Hepatic stellate cell (primary cell): ENCODE measurements at regions not wholly inside any gene's neighbourhood (a gene's known extent, or its start where the extent isn't known, plus 50 kb on each side); places are given as distances from the start of the nearest gene placed in this dataset.

ENCODE experiments used
- DNase-seq: peaks from one replicate; pipeline ENCODE4 v3.0.0; 2011; ENCODE audit warnings: low spot score

DNA sequence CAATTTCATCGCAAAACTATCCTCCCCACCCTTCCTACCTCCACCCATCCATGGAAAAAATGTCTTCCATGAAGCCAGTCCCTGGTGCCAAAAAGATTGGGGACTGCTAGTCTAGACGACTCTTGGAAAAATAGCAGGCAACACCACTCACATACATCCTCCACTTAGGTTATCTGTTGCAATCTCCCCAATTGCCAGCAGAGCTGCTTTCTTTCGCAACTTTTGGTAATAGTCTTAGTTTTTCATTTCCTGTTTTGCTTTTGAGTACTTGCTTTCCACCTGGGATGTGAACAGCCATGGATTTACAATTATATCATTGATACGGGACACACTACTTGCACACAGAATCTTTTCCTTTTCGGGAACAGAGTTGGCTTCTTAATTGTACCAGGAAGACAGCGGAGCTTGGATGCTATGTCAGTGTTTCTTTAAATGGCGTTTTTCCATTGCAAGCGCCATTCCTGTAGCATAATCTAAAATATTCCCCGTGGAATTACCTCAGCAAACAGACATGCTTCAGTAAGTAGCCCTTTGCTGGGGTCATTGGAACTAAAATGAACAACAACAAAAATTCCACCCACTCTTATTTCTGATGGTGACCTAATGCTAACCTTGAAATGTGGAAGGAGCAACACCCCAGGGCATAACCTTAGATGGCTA is 183.3 kb upstream of the ADGRL2 start:
- no peak for DNase-seq

DNA sequence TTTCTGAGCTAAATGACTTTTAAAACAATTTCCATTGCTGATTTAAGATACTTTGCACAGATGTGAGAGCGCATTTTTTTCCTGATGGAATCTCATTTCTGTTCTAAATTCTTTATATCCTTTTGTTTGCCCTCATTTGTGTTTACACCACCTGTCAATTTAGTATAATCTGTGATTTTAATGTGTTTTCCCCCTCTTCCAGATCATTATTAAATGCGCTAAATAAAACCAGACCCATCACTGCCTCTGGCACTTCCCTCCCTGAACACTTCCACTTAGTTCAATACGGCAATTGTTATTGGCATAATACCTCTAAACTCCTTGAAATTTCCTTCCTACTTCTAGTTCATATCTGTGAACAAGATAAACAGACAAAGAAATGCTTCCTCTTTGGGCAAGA is 186.9 kb upstream of the ADGRL2 start:
- DNase-seq: no peak

DNA sequence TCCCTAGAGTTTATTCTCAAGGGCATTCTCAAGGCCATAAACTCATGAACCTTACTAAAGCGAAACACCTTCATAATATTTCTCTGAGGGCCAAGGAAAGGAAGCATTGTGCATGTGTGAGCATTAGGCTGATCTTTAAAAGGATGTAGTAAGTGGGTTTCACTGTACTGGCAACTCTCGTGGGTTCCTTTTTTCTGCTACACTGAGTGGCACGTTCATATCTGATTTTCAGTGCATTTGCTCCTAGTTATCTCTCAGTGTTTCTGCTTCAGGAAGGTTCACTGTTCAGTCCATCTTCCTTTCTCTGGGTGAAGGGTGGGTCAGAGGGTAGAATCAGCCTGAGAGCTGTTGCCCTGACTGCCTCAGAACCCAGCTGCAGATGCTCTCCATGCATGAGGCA is 192.8 kb upstream of the ADGRL2 start:
- DNase-seq: no peak

DNA sequence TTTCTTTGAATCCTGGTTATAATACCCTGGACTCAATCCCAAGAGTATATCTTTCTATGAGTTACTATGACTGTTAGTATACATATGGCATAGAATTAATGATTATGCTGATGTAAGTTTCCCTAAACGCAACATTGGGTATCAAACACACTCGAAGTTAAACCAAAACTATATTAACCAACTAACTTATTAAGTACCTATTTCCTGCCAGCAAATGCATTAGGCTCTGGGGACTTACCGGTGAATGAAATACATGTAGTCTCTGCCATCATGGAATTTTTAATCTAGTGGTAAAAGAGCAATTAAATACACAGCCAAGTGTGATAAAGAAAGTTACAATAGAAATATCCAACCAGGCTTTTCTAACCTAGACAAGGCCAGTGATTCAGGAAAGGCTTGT is 193.6 kb upstream of the ADGRL2 start:
- no peak for DNase-seq

DNA sequence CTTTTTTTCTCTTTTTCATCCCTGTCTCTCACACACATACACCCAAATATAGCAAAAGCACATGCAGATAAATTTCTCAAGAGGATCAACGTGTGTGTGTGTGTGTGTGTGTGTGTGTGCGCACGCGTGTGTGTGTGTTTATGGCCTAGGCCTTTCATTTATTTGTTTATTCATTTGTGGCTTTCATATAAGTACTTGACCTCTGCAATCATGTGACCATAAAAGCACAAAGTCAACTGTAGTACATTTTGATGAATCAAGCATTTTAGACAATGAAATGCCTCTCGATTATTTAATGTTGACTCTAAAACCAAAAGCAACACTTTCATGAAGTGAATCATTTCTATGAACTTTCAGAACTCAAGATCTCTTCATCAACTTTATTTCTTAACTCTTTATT is 194.1 kb upstream of the ADGRL2 start:
- no peak for DNase-seq

DNA sequence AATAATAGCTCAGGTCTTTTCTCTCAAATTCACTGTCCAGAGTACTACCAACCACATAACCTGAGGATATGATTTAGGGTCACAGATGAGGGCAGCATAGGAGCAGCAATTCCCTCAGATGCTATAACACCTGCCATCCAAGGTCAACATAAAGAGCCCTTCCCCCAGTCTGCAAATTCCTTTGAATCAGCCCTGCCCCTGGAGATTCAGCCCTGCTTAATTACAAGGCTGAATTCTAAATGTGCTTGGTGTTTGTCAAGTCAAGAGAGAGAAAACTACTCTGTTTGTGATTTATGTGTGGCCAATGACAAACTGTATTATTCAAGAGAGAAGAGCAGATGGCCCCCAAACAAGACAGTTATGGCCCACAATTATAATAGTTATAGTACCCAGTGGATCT is 195.7 kb upstream of the ADGRL2 start:
- DNase-seq: no peak

DNA sequence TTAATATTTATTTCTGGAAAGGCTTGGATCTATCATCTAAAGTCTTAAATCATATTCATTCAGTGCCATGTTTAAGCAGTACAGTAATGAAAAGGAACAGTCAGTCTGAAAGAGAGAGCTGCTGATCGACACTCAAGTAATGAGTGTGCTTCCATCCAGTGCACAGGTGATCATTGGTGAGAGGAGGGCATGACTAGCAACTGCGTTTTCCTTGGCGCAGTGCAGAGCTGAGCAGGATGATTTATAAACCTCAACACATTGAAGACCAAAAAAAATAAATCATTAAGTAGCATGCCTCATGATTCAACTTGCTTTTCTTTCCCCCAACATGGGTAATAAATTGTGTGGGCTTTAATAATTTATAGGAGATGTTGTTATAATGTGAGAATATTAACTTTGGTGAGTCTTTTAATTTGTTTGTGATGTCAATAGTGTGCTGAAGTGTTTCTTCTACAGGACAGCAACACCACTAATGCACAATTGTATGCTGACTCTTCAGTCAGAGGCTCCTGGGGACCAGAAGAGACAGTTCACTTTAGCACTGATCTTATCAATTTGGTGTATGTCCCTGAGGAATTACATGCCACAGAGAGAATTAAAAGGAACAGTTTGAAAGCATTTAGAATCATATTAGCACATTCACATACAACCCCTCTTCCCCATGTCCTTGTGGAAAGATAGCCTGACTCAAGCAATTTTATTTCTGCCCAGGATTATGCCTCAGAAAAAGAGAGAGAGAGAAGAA is 199.7 kb upstream of the ADGRL2 start:
- DNase-seq: no peak

DNA sequence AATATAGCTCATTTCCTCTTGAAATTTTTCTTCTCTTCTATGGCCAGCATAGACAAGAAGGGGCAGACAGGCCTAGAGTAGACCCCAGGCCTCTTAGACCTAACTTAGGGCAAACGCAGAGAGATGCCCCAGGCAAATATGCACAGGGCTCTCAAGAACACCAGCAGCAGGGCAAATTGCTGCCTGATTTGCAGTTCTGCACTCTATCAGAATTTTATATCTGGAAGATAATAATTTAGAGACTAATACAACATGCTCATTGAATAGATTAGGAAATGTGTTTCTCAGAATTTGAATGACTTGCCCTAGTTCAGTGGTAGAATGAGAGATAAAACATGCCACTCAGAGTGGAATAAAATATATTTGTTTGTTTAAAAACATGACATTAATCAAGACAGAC is 200.4 kb upstream of the ADGRL2 start:
- no peak for DNase-seq

DNA sequence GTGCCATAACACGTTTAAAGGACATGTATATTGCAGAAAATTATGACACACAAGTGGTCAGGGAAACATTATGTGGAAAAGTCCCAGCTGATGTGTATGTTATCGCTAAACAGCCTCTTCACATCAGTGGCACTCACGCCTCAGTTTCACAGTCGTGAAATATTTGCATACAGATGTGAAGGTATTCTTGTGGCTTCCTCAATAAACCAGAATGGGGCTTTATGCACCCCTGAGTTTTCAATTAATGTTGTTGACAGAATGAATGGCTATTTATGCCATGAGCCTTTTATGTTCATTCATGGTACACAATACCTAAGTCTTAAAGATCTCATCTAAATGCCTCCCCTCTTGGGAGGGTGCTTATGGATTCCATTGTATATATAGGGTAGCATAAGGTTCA is 202.1 kb upstream of the ADGRL2 start:
- no peak for DNase-seq

DNA sequence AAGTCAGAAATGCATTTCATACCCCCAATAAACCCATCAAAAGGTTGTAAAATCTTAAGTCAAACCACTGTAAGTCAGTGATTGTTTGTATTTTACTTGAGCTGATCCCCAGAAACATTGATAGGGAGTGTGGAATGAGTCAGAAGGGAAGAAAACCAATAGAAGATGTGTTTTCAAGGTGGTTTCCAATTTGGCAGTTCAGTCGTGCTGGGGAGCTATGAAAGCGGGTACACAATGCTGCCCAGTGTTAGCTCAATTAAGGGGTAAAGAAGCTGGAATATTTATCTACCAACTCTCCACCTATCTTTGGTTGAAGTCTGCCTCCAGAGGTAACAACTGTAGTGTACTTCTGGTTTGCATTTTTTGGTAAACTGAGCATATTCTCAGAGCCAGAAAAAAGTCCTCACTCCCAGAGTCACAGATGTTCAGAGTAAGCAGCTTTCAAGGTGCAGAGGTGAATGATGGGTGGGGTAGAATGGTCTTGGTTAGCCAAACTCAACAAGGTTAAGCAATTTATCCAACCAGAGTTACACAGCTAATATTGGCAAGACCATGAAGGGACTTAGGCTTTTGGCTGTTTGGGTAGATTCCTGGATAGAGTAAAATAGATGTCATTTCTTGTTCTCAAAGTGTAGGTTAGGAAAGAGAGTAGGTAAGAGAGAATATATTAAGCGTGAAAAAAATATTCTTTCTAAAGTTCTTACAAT is 202.9 kb upstream of the ADGRL2 start:
- DNase-seq: no peak

DNA sequence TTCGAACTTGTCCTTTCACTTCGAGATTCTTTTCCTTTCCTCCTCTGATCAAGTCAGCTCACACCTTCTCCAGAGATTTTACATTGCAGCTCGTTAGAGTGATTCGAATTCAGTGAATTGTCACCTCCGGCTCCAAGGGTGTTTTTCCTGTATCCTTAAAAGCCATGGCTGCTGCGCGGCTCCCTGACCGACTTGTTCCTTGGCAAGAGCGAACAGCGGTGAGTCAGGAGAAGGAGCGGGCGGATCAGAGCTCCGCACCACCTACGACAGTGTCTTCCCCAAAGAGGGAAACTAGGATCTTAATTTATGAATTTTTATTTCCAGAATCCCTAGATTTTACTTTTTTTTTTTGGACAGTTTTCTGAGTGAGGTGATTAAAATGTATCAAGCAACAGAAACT is 204.4 kb upstream of the ADGRL2 start:
- DNase-seq: no peak

DNA sequence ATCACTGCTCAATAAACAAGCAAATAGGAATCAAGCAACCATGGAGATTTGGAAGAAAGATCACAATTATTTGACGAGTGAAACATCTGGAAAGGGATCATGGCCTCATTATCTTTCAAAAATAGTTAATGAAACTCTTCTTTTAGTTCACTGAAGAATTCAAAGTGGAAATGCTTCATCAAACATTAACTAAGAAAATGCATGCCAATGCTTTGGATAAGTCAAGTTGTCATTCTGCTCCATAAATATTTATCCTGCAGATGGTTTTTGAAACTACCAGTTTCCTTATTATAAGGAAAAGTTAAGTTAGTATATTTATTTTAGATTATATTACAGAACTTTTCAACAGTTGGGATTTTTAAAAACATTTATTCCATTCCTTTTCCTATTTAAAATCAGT is 206.5 kb upstream of the ADGRL2 start:
- no peak for DNase-seq

DNA sequence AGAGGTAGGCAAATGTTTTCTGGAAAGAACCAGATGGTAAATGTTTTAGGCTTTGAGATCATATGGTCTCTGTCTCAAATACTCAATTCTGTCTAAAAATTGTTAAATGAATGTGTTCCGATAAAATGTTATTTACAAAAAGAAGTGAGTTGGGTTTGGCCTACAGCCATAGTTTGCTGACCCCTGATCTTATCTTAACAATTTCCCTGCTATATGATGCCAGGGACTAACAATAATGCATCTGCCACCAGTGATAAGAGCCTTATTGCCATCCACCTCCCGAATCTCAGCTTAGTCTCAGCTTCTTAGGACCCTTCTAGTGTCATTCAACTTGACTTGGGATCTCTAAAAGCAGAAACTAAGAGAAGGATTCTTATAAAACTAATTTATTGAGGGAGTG is 208.5 kb upstream of the ADGRL2 start:
- no peak for DNase-seq

DNA sequence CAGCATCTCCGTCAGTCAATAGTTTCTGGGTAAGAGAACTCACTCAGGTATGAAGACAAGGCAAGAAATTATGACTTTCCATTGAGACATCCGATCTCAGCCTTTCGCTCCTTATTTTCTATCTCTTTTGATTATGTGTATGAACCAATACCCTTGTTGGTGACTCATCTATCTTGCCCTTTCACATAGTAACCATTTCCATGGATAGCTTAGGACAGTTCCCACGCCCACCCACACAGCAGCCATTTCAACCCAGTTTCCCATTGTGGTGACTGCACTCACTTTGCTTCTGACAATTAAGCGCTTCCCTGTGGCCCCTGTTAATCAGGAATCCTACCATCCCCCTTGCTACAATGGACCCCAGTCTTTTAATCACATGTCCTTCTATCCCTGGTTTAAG is 210.6 kb upstream of the ADGRL2 start:
- no peak for DNase-seq

DNA sequence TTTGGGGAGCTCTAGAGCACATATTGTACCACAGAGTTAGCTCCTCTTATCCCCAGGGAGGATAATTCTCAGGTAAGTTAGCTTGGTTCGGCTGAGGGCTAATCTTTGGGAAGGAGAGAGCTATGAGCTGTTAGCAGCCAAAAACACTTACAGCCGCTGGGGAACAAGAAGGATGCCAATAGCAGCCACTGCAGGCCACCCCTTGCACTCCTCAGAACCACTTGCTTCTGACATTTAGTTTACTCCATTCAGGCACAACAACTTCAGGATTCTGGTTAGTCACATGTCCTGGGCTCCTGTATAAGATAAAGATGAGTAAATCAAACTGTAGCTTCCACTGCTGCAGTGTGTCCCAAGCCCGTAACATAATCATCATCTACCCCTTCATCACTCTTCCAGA is 212.6 kb upstream of the ADGRL2 start:
- DNase-seq: no peak

DNA sequence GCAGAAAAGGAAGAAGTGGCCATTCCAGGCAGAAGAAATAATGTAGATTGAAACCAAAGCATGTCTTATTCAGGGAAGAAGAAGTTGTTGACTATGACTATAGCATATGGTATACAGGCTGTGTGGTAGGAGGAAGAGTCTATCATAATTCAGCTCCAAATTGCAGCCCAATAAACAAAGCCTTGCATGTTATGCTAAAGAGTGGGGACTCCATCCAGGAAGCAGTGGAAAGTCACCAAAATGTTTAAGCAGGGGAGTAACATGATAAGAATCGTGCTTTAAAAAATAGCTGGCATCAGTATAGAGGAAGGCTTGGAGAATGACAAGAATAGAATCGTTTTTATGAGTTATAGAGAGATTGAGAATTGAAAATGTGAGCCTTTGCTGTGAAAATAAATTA is 213.3 kb upstream of the ADGRL2 start:
- DNase-seq: no peak

DNA sequence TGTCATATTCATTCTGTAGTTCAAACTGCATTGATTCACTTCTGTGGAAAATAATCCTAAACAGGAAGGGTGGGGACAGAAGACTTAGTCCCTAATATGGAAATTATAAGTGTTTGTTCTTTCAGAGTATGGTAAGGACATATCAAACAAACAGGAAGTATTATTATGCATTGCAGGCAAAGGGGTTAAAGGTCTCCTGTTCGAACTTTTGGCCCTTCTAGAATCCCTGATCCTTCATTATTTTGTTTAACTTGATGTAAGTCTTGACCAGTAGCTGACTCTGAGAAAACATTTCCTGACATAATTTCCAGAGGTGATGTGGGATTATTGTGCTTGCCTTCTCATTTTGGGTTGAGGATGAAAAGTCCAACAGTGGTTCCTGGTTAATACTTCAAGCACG is 215.4 kb upstream of the ADGRL2 start:
- no peak for DNase-seq

DNA sequence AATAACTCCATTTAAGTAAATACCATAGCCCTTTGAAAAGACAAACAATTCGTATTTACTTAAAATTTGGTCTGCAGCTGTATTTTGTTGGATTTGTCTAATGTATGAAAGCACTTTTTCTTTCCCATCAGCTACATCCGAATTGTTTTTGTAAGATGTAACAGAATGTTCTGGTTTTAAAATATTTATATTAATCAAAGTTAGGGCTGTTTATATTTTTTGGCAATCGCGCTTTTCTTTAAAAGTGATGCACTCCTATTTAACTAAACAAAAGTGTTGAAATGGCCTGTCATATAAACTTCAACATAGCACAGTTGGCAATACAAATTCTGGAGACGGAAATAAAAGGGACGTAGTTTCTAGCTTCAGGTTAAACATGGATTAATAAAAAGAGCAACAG is 216.3 kb upstream of the ADGRL2 start:
- no peak for DNase-seq

DNA sequence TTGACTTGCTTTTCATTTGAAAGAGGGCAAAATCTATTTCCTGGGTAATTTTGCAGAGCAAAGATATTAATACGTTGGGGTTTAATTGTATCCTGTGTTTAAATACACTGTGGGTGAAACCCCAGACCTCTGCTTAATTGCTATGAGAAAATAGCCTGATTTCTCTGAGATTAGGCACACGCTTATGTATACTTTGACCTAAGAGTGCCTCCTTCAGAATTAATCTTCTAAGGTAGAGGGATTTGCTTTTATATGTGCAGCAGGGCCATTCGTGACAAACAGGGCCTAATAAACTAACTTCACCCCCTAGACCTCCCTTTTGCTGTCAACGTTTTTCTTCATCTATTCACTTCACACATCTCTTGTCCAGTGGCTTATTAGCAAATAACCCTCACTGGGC is 216.9 kb upstream of the ADGRL2 start:
- DNase-seq: no peak

DNA sequence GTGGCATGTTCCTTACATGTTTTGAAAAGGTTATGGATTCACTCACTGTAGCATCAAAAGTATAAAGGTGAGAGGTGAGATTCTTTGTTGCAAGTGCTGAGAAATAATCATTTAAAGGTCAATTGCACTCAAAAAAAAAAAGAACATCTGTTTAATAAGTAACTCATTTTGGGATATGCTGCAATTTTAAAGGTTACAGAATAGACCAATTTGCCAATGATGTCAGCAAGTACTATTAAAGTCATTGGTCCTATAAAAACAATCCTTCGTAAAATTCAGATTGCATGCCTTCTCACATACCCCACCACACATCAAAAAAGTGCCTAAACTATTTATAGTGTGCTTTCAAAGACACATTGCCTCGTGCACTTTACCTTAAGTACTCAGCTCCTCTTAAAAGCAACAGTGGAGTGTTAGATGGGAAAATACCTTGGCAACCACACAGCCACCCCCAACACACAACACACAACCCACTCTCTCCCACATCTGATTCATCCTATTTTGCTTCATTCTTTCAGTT is 218.2 kb upstream of the ADGRL2 start:
- no peak for DNase-seq

DNA sequence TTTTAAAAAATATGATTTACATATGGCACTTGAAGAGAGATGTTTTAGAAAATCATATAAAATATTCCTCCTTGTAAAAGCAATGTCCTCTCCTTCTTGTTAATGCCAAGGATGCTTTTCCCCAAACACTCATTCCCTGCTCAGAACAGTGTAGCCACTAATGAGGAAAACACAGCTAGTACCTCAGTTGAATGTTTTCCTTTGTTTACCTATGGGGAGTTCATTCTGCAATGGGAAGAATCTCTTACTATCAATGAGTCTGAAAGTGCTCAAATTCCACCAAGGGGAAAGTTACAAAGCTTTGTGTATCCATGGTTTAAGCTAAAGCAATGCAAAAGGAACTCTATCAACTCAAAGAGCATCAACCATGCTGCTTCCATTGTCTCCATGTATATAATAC is 221.9 kb upstream of the ADGRL2 start:
- DNase-seq: no peak

DNA sequence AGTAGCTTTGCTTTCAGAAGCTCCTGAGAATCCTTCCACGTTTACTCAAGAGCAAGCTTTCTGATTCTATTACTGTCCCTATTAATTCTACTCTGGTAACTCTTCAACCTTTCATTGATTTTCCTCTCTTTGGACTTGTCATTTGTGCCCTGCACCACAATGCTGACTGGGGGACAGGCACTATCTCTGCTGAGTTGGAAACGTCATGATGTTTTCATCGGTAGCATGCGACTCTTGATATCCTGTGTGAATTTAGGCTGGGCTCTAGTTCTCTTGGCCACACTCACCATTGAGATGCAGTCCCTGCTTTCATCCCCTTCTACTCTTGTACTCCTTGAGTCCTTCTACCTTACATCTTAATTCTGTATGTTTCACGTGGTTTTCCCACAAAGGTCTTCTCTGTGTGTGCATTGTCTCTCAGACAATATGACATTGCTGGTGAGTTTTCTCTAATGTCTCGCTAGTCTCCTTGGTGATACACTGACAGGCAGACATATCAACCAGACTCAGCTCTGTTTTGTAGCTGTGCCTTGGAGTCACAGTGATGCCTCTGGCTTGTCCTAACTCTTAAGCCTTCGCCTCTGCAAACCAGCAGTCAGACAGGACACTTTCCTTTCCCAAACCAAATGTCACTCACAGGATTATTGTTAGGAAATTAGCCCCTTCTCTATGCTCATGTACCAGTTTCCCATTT is 223.6 kb upstream of the ADGRL2 start:
- DNase-seq: no peak

DNA sequence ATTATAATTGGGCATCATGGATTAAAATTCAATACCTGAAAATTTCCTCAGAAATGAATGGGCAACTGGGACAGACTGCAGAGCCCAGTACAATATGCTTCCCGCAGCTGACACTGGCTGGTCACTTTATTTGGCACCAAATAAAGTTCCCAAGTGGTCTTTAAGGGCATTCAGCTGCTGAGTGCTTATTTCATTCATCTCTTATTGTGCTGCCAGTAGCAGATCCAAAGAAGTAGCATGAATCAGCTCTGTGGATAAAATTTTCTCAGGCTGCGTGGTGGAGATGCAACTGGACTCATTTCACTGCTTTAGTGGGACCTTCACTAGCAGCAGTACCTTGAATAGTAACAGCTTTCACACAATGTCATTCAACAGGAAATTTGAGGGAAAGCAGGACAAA is 226.3 kb upstream of the ADGRL2 start:
- no peak for DNase-seq
